ENCODE measurements at regions not wholly inside any gene's neighbourhood (a gene's known extent, or its start where the extent isn't known, plus 50 kb on each side); places are given as distances from the start of the nearest gene placed in this dataset.
A peak's percentile ranks its signal among the peaks of the same experiment; 100 is the strongest.

- DNase-seq, result no peak
Measured at GRCh38 chr5:96157841-96158291, 196.2 kb upstream of the ELL2 start.

- no peak for DNase-seq
Measured at GRCh38 chr5:96157077-96157780, 195.6 kb upstream of the ELL2 start.

DNA sequence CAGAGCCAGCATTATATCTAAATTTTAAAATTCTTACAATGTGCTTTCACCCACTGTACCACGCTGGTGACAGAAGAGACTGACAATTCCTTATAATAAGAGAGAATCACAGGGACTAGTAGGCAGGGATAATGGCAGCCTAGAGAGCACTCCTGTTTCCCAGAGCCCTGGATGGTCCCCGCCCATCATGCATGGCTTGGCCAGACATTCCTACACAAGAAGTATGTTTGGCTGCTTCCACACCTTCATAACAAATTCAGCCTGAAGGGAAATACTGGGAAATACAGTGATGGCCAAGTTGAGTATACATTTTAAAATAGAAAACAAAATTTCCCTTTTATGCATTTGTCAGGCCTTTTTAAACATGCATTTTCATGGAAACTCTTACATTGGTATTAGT lies 193.5 kb upstream of the ELL2 start:
- DNase-seq, result no peak

GRCh38 chr5:96151891-96152290 lies 190.2 kb upstream of the ELL2 start:
- no peak for DNase-seq

- no peak for DNase-seq
Measured at GRCh38 chr5:96150007-96150406, 188.4 kb upstream of the ELL2 start.

DNA sequence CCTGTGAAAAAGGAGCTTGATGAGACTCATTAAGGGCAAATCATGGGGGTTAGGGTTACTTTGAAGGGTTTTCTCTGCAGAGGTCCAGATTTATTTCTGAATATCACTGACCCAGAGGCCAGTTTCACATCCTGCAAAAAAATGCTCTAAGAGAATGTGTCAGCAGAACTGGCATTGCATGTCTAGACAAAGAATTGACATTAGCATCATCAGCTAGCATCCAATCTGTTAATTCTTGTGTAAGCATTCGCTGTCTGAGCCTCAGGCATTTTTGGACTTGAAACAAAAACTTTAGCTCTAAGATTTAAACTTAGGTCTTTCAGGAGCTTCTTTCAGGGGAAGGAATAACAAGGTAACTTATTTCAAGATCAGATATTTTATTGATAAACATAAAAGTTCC lies 187.9 kb upstream of the ELL2 start:
- no peak for DNase-seq

DNA sequence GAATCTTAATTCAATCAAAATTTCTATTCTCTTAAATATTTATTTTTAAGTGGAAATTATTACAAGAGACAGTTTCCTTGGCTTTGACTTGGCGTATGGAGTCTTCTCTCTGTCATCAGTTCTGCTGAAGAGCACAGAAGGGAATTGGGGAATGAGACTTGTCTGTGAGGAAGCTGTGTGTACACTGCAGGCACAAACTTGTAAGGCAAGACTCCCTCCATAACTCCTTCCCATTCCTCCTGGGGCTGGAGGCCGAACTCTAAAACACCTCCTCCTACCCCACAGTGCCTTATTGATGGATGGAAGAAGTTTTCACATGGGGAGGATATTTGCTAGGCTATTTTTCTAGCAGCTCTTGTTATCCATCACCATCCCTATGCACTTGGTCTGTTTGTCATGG lies 187.4 kb upstream of the ELL2 start:
- DNase-seq, result no peak

DNA sequence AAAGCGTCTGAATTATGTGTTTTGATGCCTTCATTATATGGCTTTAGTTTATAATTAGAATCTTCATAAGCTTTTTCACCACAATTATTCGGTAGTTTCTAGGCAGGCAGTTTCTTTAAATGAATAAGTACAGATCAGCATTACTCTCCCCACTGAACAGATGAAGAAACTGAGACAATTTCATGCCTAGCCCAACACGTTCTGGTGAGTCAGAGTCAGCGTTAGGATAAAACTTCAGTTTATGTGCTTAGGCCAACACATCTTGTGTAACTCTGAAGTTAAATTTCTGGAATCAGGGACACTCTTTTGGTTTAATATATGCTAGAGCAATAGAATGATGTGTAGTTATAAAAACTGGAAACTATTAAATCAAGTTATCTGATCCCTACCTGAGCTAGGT lies 186.7 kb upstream of the ELL2 start:
- DNase-seq, result no peak

DNA sequence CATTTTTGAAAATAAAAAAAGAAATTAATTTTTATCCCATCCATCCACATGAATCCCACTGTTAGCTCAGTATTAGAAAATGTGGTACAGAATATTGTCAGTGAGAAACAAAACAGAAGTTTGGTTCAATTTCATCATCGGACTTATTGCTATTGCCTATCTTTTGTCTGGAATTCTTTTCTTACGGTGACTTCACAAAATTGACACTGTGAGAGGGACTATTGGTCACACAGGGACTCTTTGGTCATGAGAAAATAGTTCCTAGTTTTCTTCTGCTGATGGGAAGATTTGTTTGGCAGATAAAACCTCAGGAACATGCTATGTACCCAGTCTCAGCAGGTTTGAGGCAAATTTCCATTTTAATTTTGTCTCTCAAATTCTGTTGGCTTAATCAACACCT lies 186.2 kb upstream of the ELL2 start:
- DNase-seq, result no peak

DNA sequence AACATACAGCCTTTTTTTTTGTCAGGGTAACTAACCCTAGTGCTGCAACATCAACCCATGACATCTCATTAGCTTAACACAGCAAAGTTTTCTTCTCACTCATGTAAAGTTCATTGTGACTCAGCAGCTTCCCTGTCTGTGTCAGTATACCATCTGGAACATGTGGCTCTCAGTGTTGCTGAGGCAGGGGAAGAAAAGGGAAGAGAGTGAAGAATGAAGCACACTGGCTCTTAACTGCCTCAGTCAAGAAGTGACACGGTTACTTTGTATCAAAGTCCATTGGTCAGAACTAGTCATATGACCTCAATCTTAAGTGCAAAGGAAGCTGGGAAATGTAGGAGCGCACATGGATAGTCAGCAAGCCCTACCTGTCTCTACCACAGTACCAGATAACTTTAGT lies 185.0 kb upstream of the ELL2 start:
- peak in 1 of 2 experiments; percentile 29 for DNase-seq

DNA sequence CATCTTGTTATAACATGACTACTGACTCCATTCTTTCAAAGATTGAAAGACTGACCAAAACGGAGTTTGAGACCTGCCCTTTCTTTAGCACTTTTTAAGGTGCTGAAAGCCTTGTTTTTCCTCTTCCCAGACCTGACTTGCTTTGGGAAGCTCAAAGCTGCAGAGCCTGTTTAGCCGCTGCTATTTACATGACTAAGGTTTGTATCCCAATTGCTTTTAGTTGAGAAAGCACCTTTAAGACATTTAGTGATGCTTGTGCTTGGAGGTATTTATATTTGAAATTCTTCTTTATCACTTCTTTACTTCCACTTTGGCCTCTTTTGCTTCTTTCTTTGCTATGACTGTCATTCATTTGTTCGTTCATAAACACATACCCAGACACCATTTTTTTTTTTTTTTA lies 182.6 kb upstream of the ELL2 start:
- DNase-seq, result no peak

GRCh38 chr5:96143450-96143849 lies 181.8 kb upstream of the ELL2 start:
- no peak for DNase-seq

DNA sequence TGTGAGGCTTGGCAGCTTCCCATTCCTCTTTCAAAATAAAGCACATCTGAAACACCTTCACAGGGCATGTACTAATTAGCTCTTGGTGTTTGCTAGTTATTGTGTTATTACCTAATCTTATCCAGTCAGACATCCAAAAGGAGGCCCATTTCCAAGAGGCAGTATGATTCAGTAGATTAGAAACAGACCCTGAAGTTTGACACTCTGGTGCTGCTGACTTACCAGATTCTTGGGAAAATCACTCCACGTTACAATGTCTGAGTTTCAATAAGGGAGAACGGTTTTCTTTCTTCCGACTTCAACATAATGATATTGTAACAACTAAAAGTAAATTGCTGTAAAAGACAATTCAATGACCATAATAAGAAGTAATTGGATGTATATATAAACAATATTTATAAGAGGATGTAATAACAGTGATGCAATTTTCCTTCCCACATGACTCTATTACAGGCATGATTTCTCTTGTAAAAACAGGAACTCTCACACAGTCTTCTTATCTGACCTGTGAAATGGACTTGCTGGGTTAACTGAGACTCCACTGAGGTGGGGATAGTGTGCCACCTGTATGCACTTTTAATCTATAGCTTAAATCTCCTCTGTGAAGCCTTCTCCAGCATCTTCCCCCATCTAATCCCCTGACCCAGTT lies 181.3 kb upstream of the ELL2 start:
- no peak for DNase-seq

- no peak for DNase-seq
Measured at GRCh38 chr5:96142184-96142781, 180.6 kb upstream of the ELL2 start.

DNA sequence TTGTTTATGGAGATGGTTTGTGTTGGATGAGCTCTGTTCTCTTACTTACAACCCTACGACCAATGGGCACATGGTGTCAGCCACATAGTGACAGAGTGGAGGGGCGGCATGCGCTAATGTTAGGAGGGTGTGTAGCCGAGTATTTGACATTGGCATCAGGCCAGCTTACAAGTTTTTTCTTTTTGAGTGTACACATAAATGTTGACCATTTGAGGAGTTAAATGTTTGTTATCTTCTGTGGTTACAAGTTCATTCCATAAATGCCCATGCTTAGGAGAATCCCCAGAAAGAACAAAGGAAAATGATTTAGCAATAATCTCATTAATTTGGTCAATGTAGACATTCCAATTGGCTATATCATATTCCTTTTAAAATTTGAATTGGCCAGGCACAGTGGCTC lies 180.1 kb upstream of the ELL2 start:
- no peak for DNase-seq

GRCh38 chr5:96140496-96140895 lies 178.8 kb upstream of the ELL2 start:
- DNase-seq, result no peak

DNA sequence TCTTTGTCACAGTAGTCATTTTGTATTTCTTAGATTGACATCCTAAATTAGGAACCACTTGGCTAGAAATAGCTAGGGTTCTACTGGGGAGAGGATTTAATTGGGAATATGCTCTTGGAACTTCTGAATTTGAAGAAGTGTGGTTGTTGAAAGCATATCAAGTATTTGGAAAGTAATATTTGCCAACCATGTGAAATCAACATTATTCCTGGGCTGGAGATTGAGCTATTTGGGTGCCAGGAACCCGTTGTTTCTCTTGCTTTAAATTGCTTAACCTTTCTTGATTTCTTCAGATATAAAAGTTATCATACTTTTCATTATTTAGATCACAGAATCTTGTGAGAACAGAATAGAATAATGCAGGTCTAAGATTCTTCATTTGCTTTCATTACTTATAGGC lies 178.4 kb upstream of the ELL2 start:
- no peak for DNase-seq

- no peak for DNase-seq
Measured at GRCh38 chr5:96134886-96135285, 173.2 kb upstream of the ELL2 start.

GRCh38 chr5:96133341-96134079 lies 171.9 kb upstream of the ELL2 start:
- DNase-seq, result no peak

- DNase-seq, result no peak
Measured at GRCh38 chr5:96129276-96129675, 167.6 kb upstream of the ELL2 start.

DNA sequence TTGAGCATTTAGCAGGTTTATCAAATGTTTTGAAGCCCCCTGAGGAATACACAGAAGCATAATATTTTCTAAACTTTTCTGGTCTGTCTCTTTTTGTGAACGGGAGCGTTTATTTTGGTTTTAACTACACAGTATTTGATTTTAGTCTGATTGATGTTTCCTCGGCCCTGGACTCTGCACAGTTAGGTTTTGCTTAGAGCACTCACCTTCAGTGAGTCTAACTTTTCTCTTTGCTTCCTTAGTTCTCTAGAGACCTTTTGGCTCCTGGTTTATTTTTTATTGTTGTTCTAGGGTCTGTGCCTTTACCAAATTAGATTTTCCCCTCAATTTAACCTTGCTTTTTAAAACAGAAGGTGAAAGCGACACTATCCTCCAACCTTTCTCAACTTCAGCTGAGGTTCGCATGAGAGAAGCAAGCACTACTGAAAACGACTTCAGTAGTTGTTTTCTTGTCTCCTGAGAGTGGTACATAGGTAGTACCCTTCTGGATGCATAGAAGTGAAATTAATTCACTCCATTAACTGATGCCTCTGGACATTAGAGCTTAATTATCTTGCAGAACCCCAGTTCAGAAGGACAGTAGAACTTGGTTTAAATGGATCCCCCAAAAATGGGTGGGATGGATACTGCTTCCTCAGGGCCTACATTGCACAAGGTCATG lies 166.7 kb upstream of the ELL2 start:
- no peak for DNase-seq

GRCh38 chr5:96127538-96127937 lies 165.9 kb upstream of the ELL2 start:
- DNase-seq, result no peak

- no peak for DNase-seq
Measured at GRCh38 chr5:96125231-96125891, 163.7 kb upstream of the ELL2 start.

Measured in SW 1271 (cell line).